ENCODE measurements at regions not wholly inside any gene's neighbourhood (a gene's known extent, or its start where the extent isn't known, plus 50 kb on each side); places are given as distances from the start of the nearest gene placed in this dataset.

GRCh38 chr1:29803486-29803885 is 567.2 kb downstream of the PTPRU start:
- no peak for TF ChIP-seq CTCF (IDR thresholded peaks at IDR 0.05; ENCODE audit: low read depth, low read length)
- H3K4me3 ChIP-seq (ENCODE audit: low read depth, low read length): no peak overlapping the region

GRCh38 chr1:29802181-29803068 is 566.1 kb downstream of the PTPRU start:
- H3K4me3 ChIP-seq (ENCODE audit: low read depth, low read length): no peak overlapping the region
- TF ChIP-seq CTCF (IDR thresholded peaks at IDR 0.05; ENCODE audit: low read depth, low read length): no peak

GRCh38 chr1:29801561-29801973 is 565.2 kb downstream of the PTPRU start:
- no peak overlapping the region for H3K4me3 ChIP-seq (ENCODE audit: low read depth, low read length)
- no peak for TF ChIP-seq CTCF (IDR thresholded peaks at IDR 0.05; ENCODE audit: low read depth, low read length)

- TF ChIP-seq CTCF (IDR thresholded peaks at IDR 0.05; ENCODE audit: low read depth, low read length): no peak
- H3K4me3 ChIP-seq (ENCODE audit: low read depth, low read length): no peak overlapping the region
Observed at GRCh38 chr1:29801003-29801402, 564.7 kb downstream of the PTPRU start.

GRCh38 chr1:29800522-29800956 is 564.2 kb downstream of the PTPRU start:
- no peak for TF ChIP-seq CTCF (IDR thresholded peaks at IDR 0.05; ENCODE audit: low read depth, low read length)
- H3K4me3 ChIP-seq (ENCODE audit: low read depth, low read length): no peak overlapping the region

GRCh38 chr1:29800120-29800519 is 563.8 kb downstream of the PTPRU start:
- H3K4me3 ChIP-seq (ENCODE audit: low read depth, low read length): no peak overlapping the region
- TF ChIP-seq CTCF (IDR thresholded peaks at IDR 0.05; ENCODE audit: low read depth, low read length): no peak

Data from WI38 (cell line).